BLaER1 treated with 17β-estradiol and CSF1 and Interleukin-3, amounts not matched to agents 10 nM and 100 nM (cell line): ENCODE measurements at regions not wholly inside any gene's neighbourhood (a gene's known extent, or its start where the extent isn't known, plus 50 kb on each side); places are given as distances from the start of the nearest gene placed in this dataset.

Experiments used
- H3K27ac ChIP-seq, 11 experiments: shearing (Covaris generic); formaldehyde crosslinking; 2 replicates each; pipeline ENCODE4 v1.8.1; 2022
- H3K27me3 ChIP-seq, 11 experiments: shearing (Covaris generic); formaldehyde crosslinking; 2 replicates each; pipeline ENCODE4 v1.8.1; 2022
- H3K36me3 ChIP-seq, 11 experiments: shearing (Covaris generic); formaldehyde crosslinking; 2 replicates each; pipeline ENCODE4 v1.8.1; 2022
- H3K4me1 ChIP-seq, 10 experiments: shearing (Covaris generic); formaldehyde crosslinking; 2 replicates each; pipeline ENCODE4 v1.8.1; 2022
- H3K4me2 ChIP-seq, 11 experiments: shearing (Covaris generic); formaldehyde crosslinking; 2 replicates each; pipeline ENCODE4 v1.8.1; 2022
- H3K4me3 ChIP-seq, 10 experiments: shearing (Covaris generic); formaldehyde crosslinking; 2 replicates each; pipeline ENCODE4 v1.8.1; 2022
- H3K9ac ChIP-seq, 11 experiments: shearing (Covaris generic); formaldehyde crosslinking; 2 replicates each; pipeline ENCODE4 v1.8.1; 2022
- H3K9me3 ChIP-seq, 11 experiments: shearing (Covaris generic); formaldehyde crosslinking; replicated peaks in 1 of 11; 2 replicates each; pipeline ENCODE4 v1.8.1; 2022
- H4K20me1 ChIP-seq, 11 experiments: shearing (Covaris generic); formaldehyde crosslinking; 2 replicates each; pipeline ENCODE4 v1.8.1; 2022
- Cebpa-rat ChIP-seq, 11 experiments: shearing (Covaris generic); IDR thresholded peaks; 2 replicates each; pipeline ENCODE4 v1.8.1; 2022

GRCh38 chr6:145368075-145368474, 367.2 kb downstream of the EPM2A start:
- Histone ChIP-seq H3K9ac (no peak overlapping the region), H3K4me3 (no peak overlapping the region), H3K36me3 (no peaks in the 10 kb centered on the region), H4K20me1 (no peaks in the 10 kb centered on the region), H3K4me2 (no peak overlapping the region), H3K27ac (no peak overlapping the region), H3K9me3 (peaks cover 0 to 6% (median 0%) of the 10 kb centered on the region in 11 experiments; a peak in 2 of 22 replicates), H3K4me1 (peaks cover 0 to 11% (median 0%) of the 10 kb centered on the region in 10 experiments; a peak in 3 of 20 replicates), H3K27me3 (no peaks in the 10 kb centered on the region)
- TF ChIP-seq Cebpa-rat (IDR thresholded peaks at IDR 0.05) = no peak

- H3K9me3 ChIP-seq = no peaks in the 10 kb centered on the region; a peak in 1 of 22 replicates
- peaks cover 0 to 11% (median 0%) of the 10 kb centered on the region in 10 experiments; a peak in 3 of 20 replicates for H3K4me1 ChIP-seq
- no peak overlapping the region for H3K27ac ChIP-seq
- TF ChIP-seq Cebpa-rat (IDR thresholded peaks at IDR 0.05) = no peak
- H3K9ac ChIP-seq = no peak overlapping the region
- no peak overlapping the region for H3K4me2 ChIP-seq
- no peaks in the 10 kb centered on the region for H4K20me1 ChIP-seq
- H3K36me3 ChIP-seq = no peaks in the 10 kb centered on the region
- no peaks in the 10 kb centered on the region for H3K27me3 ChIP-seq
- H3K4me3 ChIP-seq = no peak overlapping the region
These were observed 364.8 kb downstream of the EPM2A start for GRCh38 chr6:145370559-145370958.

GRCh38 chr6:145372671-145373151, 362.6 kb downstream of the EPM2A start:
- H3K9ac ChIP-seq = no peak overlapping the region
- no peaks in the 10 kb centered on the region for H4K20me1 ChIP-seq
- no peak overlapping the region for H3K4me3 ChIP-seq
- no peaks in the 10 kb centered on the region for H3K4me1 ChIP-seq
- no peaks in the 10 kb centered on the region for H3K27me3 ChIP-seq
- H3K27ac ChIP-seq = no peak overlapping the region
- no peaks in the 10 kb centered on the region for H3K36me3 ChIP-seq
- TF ChIP-seq Cebpa-rat (IDR thresholded peaks at IDR 0.05) = no peak
- peaks cover 6 to 7% (median 7%) of the 10 kb centered on the region in 11 experiments for H3K9me3 ChIP-seq
- peak overlapping the region in 10 of 11 experiments; percentile 2 to 42 (median 26); a peak in 10 of 22 replicates for H3K4me2 ChIP-seq

- H3K4me2 ChIP-seq = no peak overlapping the region
- no peaks in the 10 kb centered on the region for H4K20me1 ChIP-seq
- H3K9me3 ChIP-seq = peaks cover 12 to 18% (median 16%) of the 10 kb centered on the region in 11 experiments
- H3K36me3 ChIP-seq = no peaks in the 10 kb centered on the region
- no peak for TF ChIP-seq Cebpa-rat (IDR thresholded peaks at IDR 0.05)
- no peak overlapping the region for H3K9ac ChIP-seq
- no peaks in the 10 kb centered on the region for H3K27me3 ChIP-seq
- no peak overlapping the region for H3K4me3 ChIP-seq
- no peak overlapping the region for H3K27ac ChIP-seq
- H3K4me1 ChIP-seq = no peaks in the 10 kb centered on the region
These were observed 361.5 kb downstream of the EPM2A start for GRCh38 chr6:145373826-145374225.

- H3K9ac ChIP-seq = no peak overlapping the region
- no peaks in the 10 kb centered on the region for H3K36me3 ChIP-seq
- no peaks in the 10 kb centered on the region for H3K4me1 ChIP-seq
- no peaks in the 10 kb centered on the region for H4K20me1 ChIP-seq
- no peak overlapping the region for H3K4me2 ChIP-seq
- no peak overlapping the region for H3K27ac ChIP-seq
- TF ChIP-seq Cebpa-rat (IDR thresholded peaks at IDR 0.05) = no peak
- H3K9me3 ChIP-seq = peaks cover 12 to 21% (median 17%) of the 10 kb centered on the region in 11 experiments
- no peak overlapping the region for H3K4me3 ChIP-seq
- no peaks in the 10 kb centered on the region for H3K27me3 ChIP-seq
These were observed 360.8 kb downstream of the EPM2A start for GRCh38 chr6:145374570-145374969.

GRCh38 chr6:145375502-145375901, 359.8 kb downstream of the EPM2A start:
- H3K4me1 ChIP-seq = 0 out of 20 replicates have a peak, but pooled peaks cover 0 to 3% (median 0%) of the 10 kb centered on the region in 10 experiments
- no peaks in the 10 kb centered on the region for H3K36me3 ChIP-seq
- H4K20me1 ChIP-seq = no peaks in the 10 kb centered on the region
- TF ChIP-seq Cebpa-rat (IDR thresholded peaks at IDR 0.05) = no peak
- H3K4me3 ChIP-seq = no peak overlapping the region
- H3K27me3 ChIP-seq = no peaks in the 10 kb centered on the region
- no peak overlapping the region for H3K27ac ChIP-seq
- H3K4me2 ChIP-seq = no peak overlapping the region
- H3K9me3 ChIP-seq = peaks cover 12 to 21% (median 17%) of the 10 kb centered on the region in 11 experiments
- no peak overlapping the region for H3K9ac ChIP-seq

GRCh38 chr6:145380186-145380585, 355.1 kb downstream of the EPM2A start:
- H3K4me2 ChIP-seq = no peak overlapping the region

GRCh38 chr6:145381941-145382340, 353.4 kb downstream of the EPM2A start:
- no peak overlapping the region for H3K4me3 ChIP-seq

More at GRCh38 chr6:145380186-145380585, 355.1 kb downstream of the EPM2A start:
- H3K36me3 ChIP-seq = no peaks in the 10 kb centered on the region
- no peak overlapping the region for H3K27ac ChIP-seq
- no peak overlapping the region for H3K4me3 ChIP-seq
- no peak for TF ChIP-seq Cebpa-rat (IDR thresholded peaks at IDR 0.05)
- H4K20me1 ChIP-seq = no peaks in the 10 kb centered on the region
- no peak overlapping the region for H3K9ac ChIP-seq
- no peaks in the 10 kb centered on the region for H3K27me3 ChIP-seq
- 0 out of 20 replicates have a peak, but pooled peaks cover 0 to 3% (median 0%) of the 10 kb centered on the region in 10 experiments for H3K4me1 ChIP-seq
- peaks cover 12 to 21% (median 17%) of the 10 kb centered on the region in 11 experiments for H3K9me3 ChIP-seq

GRCh38 chr6:145383428-145383827, 351.9 kb downstream of the EPM2A start:
- Histone ChIP-seq H3K4me3 (no peak overlapping the region), H3K9me3 (peaks cover under 1 to 8% (median 3%) of the 10 kb centered on the region in 11 experiments; a peak in 9 of 22 replicates), H3K4me2 (no peak overlapping the region), H3K4me1 (0 out of 20 replicates have a peak, but pooled peaks cover 0 to 3% (median 0%) of the 10 kb centered on the region in 10 experiments), H3K9ac (no peak overlapping the region), H4K20me1 (no peaks in the 10 kb centered on the region), H3K36me3 (no peaks in the 10 kb centered on the region), H3K27ac (no peak overlapping the region), H3K27me3 (no peaks in the 10 kb centered on the region)
- TF ChIP-seq Cebpa-rat (IDR thresholded peaks at IDR 0.05) = no peak

More at GRCh38 chr6:145381941-145382340, 353.4 kb downstream of the EPM2A start:
- no peaks in the 10 kb centered on the region for H3K36me3 ChIP-seq
- no peaks in the 10 kb centered on the region for H3K27me3 ChIP-seq
- H3K27ac ChIP-seq = no peak overlapping the region
- H3K4me1 ChIP-seq = 0 out of 20 replicates have a peak, but pooled peaks cover 0 to 3% (median 0%) of the 10 kb centered on the region in 10 experiments
- no peaks in the 10 kb centered on the region for H4K20me1 ChIP-seq
- H3K4me2 ChIP-seq = no peak overlapping the region
- no peak overlapping the region for H3K9ac ChIP-seq
- H3K9me3 ChIP-seq = peaks cover 12 to 21% (median 17%) of the 10 kb centered on the region in 11 experiments
- no peak for TF ChIP-seq Cebpa-rat (IDR thresholded peaks at IDR 0.05)

GRCh38 chr6:145384503-145384902, 350.8 kb downstream of the EPM2A start:
- no peak overlapping the region for H3K27ac ChIP-seq
- 0 out of 20 replicates have a peak, but pooled peaks cover 0 to 3% (median 0%) of the 10 kb centered on the region in 10 experiments for H3K4me1 ChIP-seq
- no peaks in the 10 kb centered on the region for H4K20me1 ChIP-seq
- H3K9me3 ChIP-seq = no peaks in the 10 kb centered on the region
- no peaks in the 10 kb centered on the region for H3K36me3 ChIP-seq
- no peak overlapping the region for H3K4me3 ChIP-seq
- TF ChIP-seq Cebpa-rat (IDR thresholded peaks at IDR 0.05) = no peak
- no peaks in the 10 kb centered on the region for H3K27me3 ChIP-seq
- no peak overlapping the region for H3K9ac ChIP-seq
- H3K4me2 ChIP-seq = no peak overlapping the region
